ENCODE measurements at regions not wholly inside any gene's neighbourhood (a gene's known extent, or its start where the extent isn't known, plus 50 kb on each side); places are given as distances from the start of the nearest gene placed in this dataset.
A peak's percentile ranks its signal among the peaks of the same experiment; 100 is the strongest.

DNA sequence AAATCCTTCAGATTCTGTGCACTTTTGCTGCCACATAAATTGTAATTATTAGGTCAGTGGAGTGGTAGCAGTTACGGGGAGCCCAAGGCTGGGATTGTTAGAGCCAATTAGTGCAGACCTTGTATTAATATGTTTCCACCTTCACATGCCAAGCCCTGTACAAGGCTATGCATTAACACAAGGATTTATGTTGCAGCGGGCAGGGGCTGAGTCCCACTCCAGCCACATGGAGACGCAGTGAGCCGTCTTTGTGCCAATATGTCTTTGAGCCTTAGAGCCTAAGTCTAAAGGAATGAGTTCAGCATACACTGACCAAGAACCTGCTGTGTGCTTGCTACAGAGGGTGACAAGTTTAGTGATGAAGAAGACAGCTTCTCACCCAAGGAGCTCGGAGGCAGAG is 238.2 kb downstream of the TSN start:
- no peaks in the 10 kb centered on the region for H3K27me3 Mint-ChIP-seq (ENCODE audit: insufficient read depth, unreplicated experiment)
- CTCF ChIA-PET: no interaction called here
- no peaks in the 10 kb centered on the region for H3K4me1 Mint-ChIP-seq (ENCODE audit: low read depth, unreplicated experiment)
- Histone ChIP-seq H3K27me3 (replicated peaks; ENCODE audit: control insufficient read depth, insufficient read depth, low read length) (no peaks in the 10 kb centered on the region), H3K4me3 (ENCODE audit: low read depth, low read length) (no peak overlapping the region), H3K36me3 (ENCODE audit: control insufficient read depth, insufficient read depth, low read length) (no peaks in the 10 kb centered on the region), H3K9me3 (no peaks in the 10 kb centered on the region), H3K4me1 (no peaks in the 10 kb centered on the region)
- no peak overlapping the region for H3K27ac Mint-ChIP-seq (ENCODE audit: unreplicated experiment)
- TF ChIP-seq, protein P1, sequence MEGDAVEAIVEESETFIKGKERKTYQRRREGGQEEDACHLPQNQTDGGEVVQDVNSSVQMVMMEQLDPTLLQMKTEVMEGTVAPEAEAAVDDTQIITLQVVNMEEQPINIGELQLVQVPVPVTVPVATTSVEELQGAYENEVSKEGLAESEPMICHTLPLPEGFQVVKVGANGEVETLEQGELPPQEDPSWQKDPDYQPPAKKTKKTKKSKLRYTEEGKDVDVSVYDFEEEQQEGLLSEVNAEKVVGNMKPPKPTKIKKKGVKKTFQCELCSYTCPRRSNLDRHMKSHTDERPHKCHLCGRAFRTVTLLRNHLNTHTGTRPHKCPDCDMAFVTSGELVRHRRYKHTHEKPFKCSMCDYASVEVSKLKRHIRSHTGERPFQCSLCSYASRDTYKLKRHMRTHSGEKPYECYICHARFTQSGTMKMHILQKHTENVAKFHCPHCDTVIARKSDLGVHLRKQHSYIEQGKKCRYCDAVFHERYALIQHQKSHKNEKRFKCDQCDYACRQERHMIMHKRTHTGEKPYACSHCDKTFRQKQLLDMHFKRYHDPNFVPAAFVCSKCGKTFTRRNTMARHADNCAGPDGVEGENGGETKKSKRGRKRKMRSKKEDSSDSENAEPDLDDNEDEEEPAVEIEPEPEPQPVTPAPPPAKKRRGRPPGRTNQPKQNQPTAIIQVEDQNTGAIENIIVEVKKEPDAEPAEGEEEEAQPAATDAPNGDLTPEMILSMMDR (IDR thresholded peaks at IDR 0.05; ENCODE audit: insufficient read depth in 1 of 2, low read depth in 1 of 2, low read length in 1 of 2, severe bottlenecking in 1 of 2, unreplicated experiment in 1 of 2): peak in 1 of 2 experiments; percentile 17
- no peak for DNase-seq
- intact Hi-C loops (cut with micrococcal nuclease; ENCODE audit: unreplicated experiment): no loop called here
- peaks cover 9% of the 10 kb centered on the region for H3K9me3 Mint-ChIP-seq (ENCODE audit: unreplicated experiment)
- no TSS peak for BruUV-seq (replicated peaks)
- POLR2A ChIA-PET: no interaction called here
- no peak overlapping the region for H3K4me3 Mint-ChIP-seq (ENCODE audit: unreplicated experiment)
- no peaks in the 10 kb centered on the region for H3K36me3 Mint-ChIP-seq (ENCODE audit: insufficient read depth, unreplicated experiment)

DNA sequence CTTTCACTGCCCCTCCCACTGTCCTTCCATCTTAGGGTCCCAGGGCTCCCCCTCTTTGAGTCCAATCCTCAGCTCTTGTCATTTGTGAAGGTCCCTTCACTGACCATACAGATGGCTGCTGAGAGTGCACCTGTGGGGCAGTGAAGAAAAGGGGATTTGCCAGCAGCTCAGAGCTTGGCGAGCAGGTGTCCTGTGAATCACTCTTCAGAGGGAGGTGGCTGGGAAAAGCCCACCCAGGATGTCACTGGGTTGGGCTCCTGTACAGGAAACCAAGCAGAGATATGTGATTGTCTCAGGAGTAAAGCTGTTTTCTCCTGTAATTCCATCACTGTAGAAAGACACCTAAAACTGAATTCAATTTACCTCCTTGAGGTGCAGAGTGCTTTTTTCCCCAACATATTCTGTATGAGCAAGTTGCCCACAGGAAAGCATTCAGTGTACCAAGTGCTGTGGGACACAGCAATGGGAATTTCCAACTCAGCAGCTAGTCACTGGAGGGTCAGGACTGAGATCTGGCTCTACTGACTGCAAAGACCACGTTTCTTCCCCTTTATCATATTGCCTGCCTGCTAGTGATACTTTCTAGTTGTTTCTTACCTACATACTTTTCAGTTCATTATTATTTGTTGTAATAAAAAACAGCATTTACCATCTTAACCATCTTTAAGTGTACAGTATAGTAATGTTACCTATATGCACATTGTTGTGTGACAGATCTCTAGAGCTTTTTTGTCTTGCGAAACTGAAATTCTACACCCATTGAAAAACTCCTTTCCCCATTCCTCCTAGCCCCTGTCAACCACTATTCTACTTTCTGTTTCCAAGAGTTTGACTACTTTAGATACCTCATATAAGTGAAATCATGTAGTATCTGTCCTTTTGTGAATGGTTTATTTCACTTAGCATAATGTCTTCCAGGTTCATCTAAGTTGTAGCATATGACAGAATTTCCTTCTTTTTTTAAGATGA is 239.1 kb downstream of the TSN start:
- BruUV-seq (replicated peaks): no TSS peak
- Histone ChIP-seq H3K4me3 (ENCODE audit: low read depth, low read length) (no peak overlapping the region), H3K9me3 (no peaks in the 10 kb centered on the region), H3K36me3 (ENCODE audit: control insufficient read depth, insufficient read depth, low read length) (no peaks in the 10 kb centered on the region), H3K4me1 (no peaks in the 10 kb centered on the region), H3K27me3 (replicated peaks; ENCODE audit: control insufficient read depth, insufficient read depth, low read length) (no peaks in the 10 kb centered on the region)
- Mint-ChIP-seq H3K4me1 (ENCODE audit: low read depth, unreplicated experiment) (no peaks in the 10 kb centered on the region), H3K27ac (ENCODE audit: unreplicated experiment) (no peak overlapping the region), H3K9me3 (ENCODE audit: unreplicated experiment) (peaks cover 1% of the 10 kb centered on the region), H3K4me3 (ENCODE audit: unreplicated experiment) (no peak overlapping the region), H3K27me3 (ENCODE audit: insufficient read depth, unreplicated experiment) (no peaks in the 10 kb centered on the region), H3K36me3 (ENCODE audit: insufficient read depth, unreplicated experiment) (no peaks in the 10 kb centered on the region)
- ChIA-PET POLR2A (no interaction called here), CTCF (no interaction called here)
- DNase-seq: no peak
- TF ChIP-seq, protein P1 (IDR thresholded peaks at IDR 0.05; ENCODE audit: insufficient read depth in 1 of 2, low read depth in 1 of 2, low read length in 1 of 2, severe bottlenecking in 1 of 2, unreplicated experiment in 1 of 2): no peak
- intact Hi-C loops (cut with micrococcal nuclease; ENCODE audit: unreplicated experiment): no loop called here

DNA sequence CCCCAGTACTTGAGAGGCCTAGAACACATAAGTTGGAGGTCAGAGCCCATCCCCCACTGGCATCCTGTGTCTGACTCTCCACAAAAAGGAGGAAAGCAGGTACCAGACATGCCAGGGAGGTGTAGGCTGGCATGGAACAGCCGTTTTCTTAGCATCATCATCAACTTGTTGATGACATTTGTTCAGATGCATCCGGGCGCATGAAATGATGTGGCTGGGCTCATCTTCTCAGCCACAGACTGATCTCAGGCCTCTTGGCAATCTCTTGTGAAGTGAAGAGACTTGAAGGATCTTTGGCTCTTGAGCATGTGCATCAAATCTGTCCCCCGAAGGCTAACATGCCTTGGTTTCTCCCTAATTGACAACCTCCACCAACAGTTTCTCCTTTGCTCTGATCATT is 243.3 kb downstream of the TSN start:
- no TSS peak for BruUV-seq (replicated peaks)
- H3K27me3 ChIP-seq (replicated peaks; ENCODE audit: control insufficient read depth, insufficient read depth, low read length): no peaks in the 10 kb centered on the region
- Mint-ChIP-seq H3K27ac (ENCODE audit: unreplicated experiment) (no peak overlapping the region), H3K4me3 (ENCODE audit: unreplicated experiment) (no peak overlapping the region), H3K27me3 (ENCODE audit: insufficient read depth, unreplicated experiment) (no peaks in the 10 kb centered on the region), H3K36me3 (ENCODE audit: insufficient read depth, unreplicated experiment) (no peaks in the 10 kb centered on the region), H3K4me1 (ENCODE audit: low read depth, unreplicated experiment) (no peaks in the 10 kb centered on the region), H3K9me3 (ENCODE audit: unreplicated experiment) (no peaks in the 10 kb centered on the region)
- no peak overlapping the region for H3K4me3 ChIP-seq (ENCODE audit: low read depth, low read length)
- POLR2A ChIA-PET: no interaction called here
- TF ChIP-seq, protein P1 (IDR thresholded peaks at IDR 0.05; ENCODE audit: insufficient read depth in 1 of 2, low read depth in 1 of 2, low read length in 1 of 2, severe bottlenecking in 1 of 2, unreplicated experiment in 1 of 2): no peak
- H3K9me3 ChIP-seq: no peaks in the 10 kb centered on the region
- CTCF ChIA-PET: no interaction called here
- intact Hi-C loops (cut with micrococcal nuclease; ENCODE audit: unreplicated experiment): no loop called here
- no peaks in the 10 kb centered on the region for H3K36me3 ChIP-seq (ENCODE audit: control insufficient read depth, insufficient read depth, low read length)
- DNase-seq: no peak
- H3K4me1 ChIP-seq: no peaks in the 10 kb centered on the region
